T-helper 2 cell treated with Interferon-gamma antibody and Interleukin-4, amounts not matched to agents 100 ng/mL and 5 ng/mL, for 36 hours (primary cell): ENCODE measurements at regions not wholly inside any gene's neighbourhood (a gene's known extent, or its start where the extent isn't known, plus 50 kb on each side); places are given as distances from the start of the nearest gene placed in this dataset.
"Not testable (repeated sequence)": the region's sequence is repeated elsewhere in the genome, so short reads cannot be mapped to it uniquely, and the experiment has no call there.

Experiments used
- intact Hi-C: fragments of 100-400 bp; cut with micrococcal nuclease; formaldehyde crosslinking; loops from one replicate; pipeline ENCODE4 v1.15.1; 2023

- intact Hi-C loops = no loop called here
Observed at GRCh38 chr7:29649028-29649716, 85.5 kb downstream of the PRR15 start.

GRCh38 chr7:29649876-29650275 lies 86.2 kb downstream of the PRR15 start:
- intact Hi-C loops = no loop called here

- intact Hi-C loops = no loop called here
Observed at GRCh38 chr7:29651477-29651876, 87.8 kb downstream of the PRR15 start.

GRCh38 chr7:29652556-29652955 lies 88.9 kb downstream of the PRR15 start:
- intact Hi-C loops = no loop called here

- intact Hi-C loops = not testable (repeated sequence)
Observed at GRCh38 chr7:29654340-29654739, 90.7 kb downstream of the PRR15 start.

- intact Hi-C loops = no loop called here
Observed at GRCh38 chr7:29657288-29657687, 93.7 kb downstream of the PRR15 start.

GRCh38 chr7:29657856-29658255 lies 94.2 kb downstream of the PRR15 start:
- intact Hi-C loops = no loop called here

GRCh38 chr7:29659213-29659612 lies 95.6 kb downstream of the PRR15 start:
- intact Hi-C loops = not testable (repeated sequence)

- intact Hi-C loops = not testable (repeated sequence)
Observed at GRCh38 chr7:29662899-29663298, 99.3 kb downstream of the PRR15 start.

- intact Hi-C loops = not testable (repeated sequence)
Observed at GRCh38 chr7:29664999-29665398, 101.4 kb downstream of the PRR15 start.

- intact Hi-C loops = not testable (repeated sequence)
Observed at GRCh38 chr7:29667096-29667669, 103.5 kb downstream of the PRR15 start.

- intact Hi-C loops = not testable (repeated sequence)
Observed at GRCh38 chr7:29671286-29671685, 107.7 kb downstream of the PRR15 start.

GRCh38 chr7:29673635-29674034 lies 110.0 kb downstream of the PRR15 start:
- intact Hi-C loops = not testable (repeated sequence)

GRCh38 chr7:29674626-29675025 lies 111.0 kb downstream of the PRR15 start:
- intact Hi-C loops = not testable (repeated sequence)

- intact Hi-C loops = not testable (repeated sequence)
Observed at GRCh38 chr7:29677254-29677653, 113.6 kb downstream of the PRR15 start.

- intact Hi-C loops = not testable (repeated sequence)
Observed at GRCh38 chr7:29679963-29680362, 116.3 kb downstream of the PRR15 start.

- intact Hi-C loops = not testable (repeated sequence)
Observed at GRCh38 chr7:29680601-29681000, 117.0 kb downstream of the PRR15 start.

- intact Hi-C loops = not testable (repeated sequence)
Observed at GRCh38 chr7:29684151-29684786, 120.6 kb downstream of the PRR15 start.

GRCh38 chr7:29684787-29685650 lies 121.3 kb upstream of the WIPF3 start:
- intact Hi-C loops = loop anchor here (5.0 kb wide), 1 partner anchor 342 kb away; the partner anchor contains the start of genes FKBP14 and PLEKHA8

GRCh38 chr7:29685651-29686271 lies 120.5 kb upstream of the WIPF3 start:
- intact Hi-C loops = loop anchor here (5.0 kb wide), 1 partner anchor 342 kb away; the partner anchor contains the start of genes FKBP14 and PLEKHA8

GRCh38 chr7:29690510-29690909 lies 115.8 kb upstream of the WIPF3 start:
- intact Hi-C loops = not testable (repeated sequence)
